ENCODE measurements at regions not wholly inside any gene's neighbourhood (a gene's known extent, or its start where the extent isn't known, plus 50 kb on each side); places are given as distances from the start of the nearest gene placed in this dataset.

GRCh38 chr15:87736891-87737389, 519.6 kb downstream of the NTRK3 start:
- no peak for TF ChIP-seq CTCF (IDR thresholded peaks at IDR 0.05; ENCODE audit: poor library complexity, severe bottlenecking)
- TF ChIP-seq SMC3 (conservative IDR thresholded peaks at IDR 0.05; ENCODE audit: poor library complexity) = no peak
- TF ChIP-seq EZH2 (IDR thresholded peaks at IDR 0.05; ENCODE audit: borderline replicate concordance, insufficient read depth, low read length, poor library complexity, severe bottlenecking) = no peak
- no peak for TF ChIP-seq RAD21 (conservative IDR thresholded peaks at IDR 0.05)

Measured in neural cell (in vitro differentiated cells).